GM12873 (cell line): ENCODE measurements at regions not wholly inside any gene's neighbourhood (a gene's known extent, or its start where the extent isn't known, plus 50 kb on each side); places are given as distances from the start of the nearest gene placed in this dataset.

ENCODE experiments used
- CTCF ChIP-seq: IDR thresholded peaks from 2 replicates; pipeline ENCODE4 v1.5.1; 2012; ENCODE audit warnings: low read depth, mild to moderate bottlenecking, moderate library complexity, low read length, control low read depth; ENCODE audit not compliant: insufficient read depth; ENCODE audit errors: missing control alignments

- TF ChIP-seq CTCF, result no peak
Observed at GRCh38 chr5:15431923-15432322, 68.1 kb upstream of the FBXL7 start.

- no peak for TF ChIP-seq CTCF
Observed at GRCh38 chr5:15425766-15426165, 74.2 kb upstream of the FBXL7 start.

GRCh38 chr5:15424769-15425168, 75.2 kb upstream of the FBXL7 start:
- TF ChIP-seq CTCF, result no peak

- no peak for TF ChIP-seq CTCF
Observed at GRCh38 chr5:15421921-15422412, 78.0 kb upstream of the FBXL7 start.

- TF ChIP-seq CTCF, result no peak
Observed at GRCh38 chr5:15421381-15421780, 78.6 kb upstream of the FBXL7 start.

- TF ChIP-seq CTCF, result no peak
Observed at GRCh38 chr5:15420201-15420600, 79.8 kb upstream of the FBXL7 start.

GRCh38 chr5:15417156-15417555, 82.8 kb upstream of the FBXL7 start:
- no peak for TF ChIP-seq CTCF
